Calu3 (cell line): ENCODE measurements at regions not wholly inside any gene's neighbourhood (a gene's known extent, or its start where the extent isn't known, plus 50 kb on each side); places are given as distances from the start of the nearest gene placed in this dataset.

Source experiments
- BruUV-seq: library from RNA; stranded (reverse); fragments of 400-500 nt; replicated peaks from 2 replicates; lab custom pipeline; 2021; lab: Mats Ljungman, UMichigan
- CTCF ChIA-PET: fragments of 300-600 bp; sonication (Branson Sonifier 250); formaldehyde crosslinking; loops from one replicate; lab custom pipeline; 2022; ENCODE audit warnings: antibody characterized with exemption; lab: Charles Lee
- DNase-seq: peaks from one replicate; pipeline ENCODE4 v3.0.0; 2022
- H3K27ac Mint-ChIP-seq: one replicate; pipeline ENCODE4 v1.8.0; 2022; ENCODE audit warnings: mixed read lengths; ENCODE audit not compliant: unreplicated experiment
- H3K27me3 Mint-ChIP-seq: one replicate; pipeline ENCODE4 v1.8.0; 2022; ENCODE audit warnings: mixed read lengths; ENCODE audit not compliant: unreplicated experiment
- H3K36me3 Mint-ChIP-seq: one replicate; pipeline ENCODE4 v1.8.0; 2022; ENCODE audit warnings: mild to moderate bottlenecking, moderate library complexity, mixed read lengths; ENCODE audit not compliant: insufficient read depth, unreplicated experiment
- H3K4me1 Mint-ChIP-seq: one replicate; pipeline ENCODE4 v1.8.0; 2022; ENCODE audit warnings: mild to moderate bottlenecking, low read depth, mixed read lengths; ENCODE audit not compliant: unreplicated experiment
- H3K4me3 Mint-ChIP-seq: one replicate; pipeline ENCODE4 v1.8.0; 2022; ENCODE audit warnings: mild to moderate bottlenecking, low read depth, moderate library complexity, mixed read lengths; ENCODE audit not compliant: unreplicated experiment
- H3K9me3 Mint-ChIP-seq: one replicate; pipeline ENCODE4 v1.8.0; 2022; ENCODE audit warnings: low read depth, mixed read lengths; ENCODE audit not compliant: unreplicated experiment
- CTCF ChIP-seq: fragments of 200-600 bp; IDR thresholded peaks from one replicate; pipeline ENCODE4 v1.8.0; 2022; ENCODE audit warnings: antibody characterized with exemption; ENCODE audit not compliant: unreplicated experiment
- intact Hi-C: fragments of 100-400 bp; cut with micrococcal nuclease; formaldehyde crosslinking; loops from one replicate; pipeline ENCODE4 v1.10.0; 2022; ENCODE audit not compliant: unreplicated experiment

- Mint-ChIP-seq H3K4me1 (peaks cover 17% of the 10 kb centered on the region), H3K36me3 (no peaks in the 10 kb centered on the region), H3K27me3 (no peaks in the 10 kb centered on the region), H3K4me3 (no peak overlapping the region), H3K9me3 (no peaks in the 10 kb centered on the region), H3K27ac (no peak overlapping the region)
- no peak for TF ChIP-seq CTCF
- intact Hi-C loops, result no loop called here
- CTCF ChIA-PET, result no interaction called here
- no TSS peak for BruUV-seq
- DNase-seq, result no peak
Observed at GRCh38 chr21:38994042-38994441, 188.3 kb downstream of the ETS2 start.

GRCh38 chr21:38993561-38993960 is 187.8 kb downstream of the ETS2 start:
- peaks cover 17% of the 10 kb centered on the region for H3K4me1 Mint-ChIP-seq
- H3K9me3 Mint-ChIP-seq, result no peaks in the 10 kb centered on the region
- H3K36me3 Mint-ChIP-seq, result no peaks in the 10 kb centered on the region
- no TSS peak for BruUV-seq
- intact Hi-C loops, result no loop called here
- no peak overlapping the region for H3K27ac Mint-ChIP-seq
- CTCF ChIA-PET, result interaction anchor here (0.7 kb wide), 1 partner anchor 27 kb away, joined by 3 read pairs; no protein-coding TSS in a partner anchor
- TF ChIP-seq CTCF, result no peak
- no peak overlapping the region for H3K4me3 Mint-ChIP-seq
- no peaks in the 10 kb centered on the region for H3K27me3 Mint-ChIP-seq
- DNase-seq, result peak; percentile 65

GRCh38 chr21:38992737-38993136 is 187.0 kb downstream of the ETS2 start:
- Mint-ChIP-seq H3K27ac (no peak overlapping the region), H3K4me3 (no peak overlapping the region), H3K9me3 (no peaks in the 10 kb centered on the region), H3K4me1 (peaks cover 17% of the 10 kb centered on the region), H3K27me3 (no peaks in the 10 kb centered on the region), H3K36me3 (no peaks in the 10 kb centered on the region)
- intact Hi-C loops, result no loop called here
- no peak for DNase-seq
- TF ChIP-seq CTCF, result no peak
- CTCF ChIA-PET, result interaction anchor here (0.7 kb wide), 1 partner anchor 26 kb away, joined by 3 read pairs; no protein-coding TSS in a partner anchor
- no TSS peak for BruUV-seq

GRCh38 chr21:38990424-38990794 is 184.7 kb downstream of the ETS2 start:
- Mint-ChIP-seq H3K36me3 (no peaks in the 10 kb centered on the region), H3K27me3 (no peaks in the 10 kb centered on the region), H3K4me1 (peaks cover 17% of the 10 kb centered on the region), H3K9me3 (no peaks in the 10 kb centered on the region), H3K4me3 (no peak overlapping the region), H3K27ac (no peak overlapping the region)
- intact Hi-C loops, result no loop called here
- TF ChIP-seq CTCF, result no peak
- BruUV-seq, result no TSS peak
- CTCF ChIA-PET, result no interaction called here
- DNase-seq, result no peak
